ENCODE measurements at regions not wholly inside any gene's neighbourhood (a gene's known extent, or its start where the extent isn't known, plus 50 kb on each side); places are given as distances from the start of the nearest gene placed in this dataset.

DNA sequence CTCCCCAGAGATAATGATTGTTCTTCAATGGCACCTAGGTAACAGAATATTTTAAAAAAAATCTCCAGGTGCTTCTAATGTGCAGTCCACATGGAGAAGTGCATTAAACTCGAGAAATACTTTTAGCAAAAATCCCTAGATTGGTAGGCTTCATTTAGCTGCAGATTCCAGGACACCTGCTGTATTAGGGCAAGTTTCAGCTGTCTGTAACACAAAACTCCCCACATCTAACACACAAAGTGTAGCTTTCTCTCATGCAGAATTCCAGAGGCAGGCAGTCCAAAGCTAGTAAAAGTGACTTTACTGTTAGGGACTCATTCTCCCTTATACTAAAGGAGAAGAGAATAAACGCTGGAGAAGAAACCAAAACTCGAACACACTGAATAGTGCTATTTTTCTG lies 1414.3 kb upstream of the B3GALT2 start:
- H3K4me3 ChIP-seq (ENCODE audit: low read depth, low read length): no peak overlapping the region
- TF ChIP-seq, protein P1, sequence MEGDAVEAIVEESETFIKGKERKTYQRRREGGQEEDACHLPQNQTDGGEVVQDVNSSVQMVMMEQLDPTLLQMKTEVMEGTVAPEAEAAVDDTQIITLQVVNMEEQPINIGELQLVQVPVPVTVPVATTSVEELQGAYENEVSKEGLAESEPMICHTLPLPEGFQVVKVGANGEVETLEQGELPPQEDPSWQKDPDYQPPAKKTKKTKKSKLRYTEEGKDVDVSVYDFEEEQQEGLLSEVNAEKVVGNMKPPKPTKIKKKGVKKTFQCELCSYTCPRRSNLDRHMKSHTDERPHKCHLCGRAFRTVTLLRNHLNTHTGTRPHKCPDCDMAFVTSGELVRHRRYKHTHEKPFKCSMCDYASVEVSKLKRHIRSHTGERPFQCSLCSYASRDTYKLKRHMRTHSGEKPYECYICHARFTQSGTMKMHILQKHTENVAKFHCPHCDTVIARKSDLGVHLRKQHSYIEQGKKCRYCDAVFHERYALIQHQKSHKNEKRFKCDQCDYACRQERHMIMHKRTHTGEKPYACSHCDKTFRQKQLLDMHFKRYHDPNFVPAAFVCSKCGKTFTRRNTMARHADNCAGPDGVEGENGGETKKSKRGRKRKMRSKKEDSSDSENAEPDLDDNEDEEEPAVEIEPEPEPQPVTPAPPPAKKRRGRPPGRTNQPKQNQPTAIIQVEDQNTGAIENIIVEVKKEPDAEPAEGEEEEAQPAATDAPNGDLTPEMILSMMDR (IDR thresholded peaks at IDR 0.05; ENCODE audit: insufficient read depth, low read depth, low read length, missing control alignments): no peak
- DNase-seq (ENCODE audit: low read depth): no peak

DNA sequence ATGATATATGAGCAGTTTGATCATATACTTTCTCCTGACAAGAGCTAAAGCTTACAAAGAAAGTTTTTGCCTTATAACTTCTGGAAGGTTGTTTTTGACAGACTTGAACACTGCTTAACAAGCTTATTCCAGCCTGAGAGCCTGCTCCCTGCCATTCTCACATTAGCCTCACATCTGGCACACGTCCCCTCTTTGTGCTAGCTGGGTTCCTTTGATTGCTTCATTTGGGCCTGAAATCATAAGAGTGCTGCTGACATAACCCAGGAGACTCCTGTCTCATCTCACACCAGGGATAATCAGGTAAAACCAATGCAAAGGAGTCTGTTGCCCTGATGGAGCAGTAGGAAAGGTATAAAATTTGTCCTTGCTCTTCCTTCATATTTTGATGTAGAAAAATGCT lies 1411.7 kb upstream of the B3GALT2 start:
- TF ChIP-seq, protein P1 (IDR thresholded peaks at IDR 0.05; ENCODE audit: insufficient read depth, low read depth, low read length, missing control alignments): no peak
- no peak for DNase-seq (ENCODE audit: low read depth)

DNA sequence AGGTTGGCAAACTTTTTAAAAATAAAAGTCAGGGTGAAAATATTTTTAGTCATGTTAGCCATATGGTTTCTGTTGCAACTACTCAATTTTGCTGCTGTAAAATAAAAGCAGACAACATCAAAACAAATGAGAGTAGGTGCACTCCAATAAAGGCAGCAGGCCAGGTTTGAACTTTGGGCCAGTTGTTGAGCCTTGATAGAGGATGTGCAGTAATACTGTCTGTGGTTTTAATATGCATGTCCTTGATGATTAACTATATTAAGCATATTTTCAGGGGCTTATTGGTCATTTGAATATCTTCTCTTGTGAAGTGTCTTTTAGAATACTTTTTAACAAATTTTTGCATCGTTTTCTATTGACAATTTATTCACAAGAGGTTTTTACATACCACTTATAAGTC lies 1399.9 kb upstream of the B3GALT2 start:
- no peak overlapping the region for H3K4me3 ChIP-seq (ENCODE audit: low read depth, low read length)
- no peak for DNase-seq (ENCODE audit: low read depth)
- TF ChIP-seq, protein P1 (IDR thresholded peaks at IDR 0.05; ENCODE audit: insufficient read depth, low read depth, low read length, missing control alignments): no peak

More for the DNA sequence above, 1411.7 kb upstream of the B3GALT2 start:
- no peak overlapping the region for H3K4me3 ChIP-seq (ENCODE audit: low read depth, low read length)

DNA sequence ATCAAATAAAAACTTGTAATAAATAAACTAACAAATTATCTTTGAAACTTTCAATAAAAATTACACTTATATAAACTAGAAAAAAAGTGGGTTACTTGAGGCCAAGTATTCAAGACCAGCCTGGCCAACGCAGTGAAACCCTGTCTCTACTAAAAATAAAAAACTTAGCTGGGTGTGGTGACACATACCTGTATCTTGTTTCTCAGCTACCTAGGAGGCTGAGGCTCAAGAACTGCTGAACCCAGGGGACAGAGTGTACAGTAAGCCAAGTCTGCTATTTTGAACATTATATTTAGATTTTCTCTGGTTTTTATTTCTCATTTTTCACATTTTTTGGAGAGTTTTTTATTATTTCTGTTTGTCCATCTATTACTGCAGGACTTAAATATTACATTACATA lies 1397.6 kb upstream of the B3GALT2 start:
- TF ChIP-seq, protein P1 (IDR thresholded peaks at IDR 0.05; ENCODE audit: insufficient read depth, low read depth, low read length, missing control alignments): no peak
- DNase-seq (ENCODE audit: low read depth): no peak
- no peak overlapping the region for H3K4me3 ChIP-seq (ENCODE audit: low read depth, low read length)

DNA sequence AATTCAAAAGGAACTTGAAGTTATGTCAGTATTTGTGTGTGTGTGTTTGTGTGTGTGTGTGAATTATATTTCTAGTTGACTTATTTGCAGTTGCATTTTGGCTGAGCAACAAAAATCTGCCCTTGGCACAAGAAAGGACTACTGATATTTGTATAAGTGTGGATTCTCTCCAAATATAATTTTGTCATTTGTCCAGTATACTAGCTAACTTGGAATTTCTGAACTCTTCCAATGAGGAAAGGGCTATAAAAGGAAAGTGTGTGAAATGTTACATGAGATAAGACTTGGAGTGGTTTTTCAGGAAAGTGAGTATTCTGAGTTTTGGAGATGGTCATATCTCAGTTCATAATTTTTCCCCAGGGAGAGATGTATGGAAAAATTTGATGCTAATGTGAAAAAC lies 1384.1 kb upstream of the B3GALT2 start:
- TF ChIP-seq, protein P1 (IDR thresholded peaks at IDR 0.05; ENCODE audit: insufficient read depth, low read depth, low read length, missing control alignments): no peak
- no peak overlapping the region for H3K4me3 ChIP-seq (ENCODE audit: low read depth, low read length)
- DNase-seq (ENCODE audit: low read depth): no peak

DNA sequence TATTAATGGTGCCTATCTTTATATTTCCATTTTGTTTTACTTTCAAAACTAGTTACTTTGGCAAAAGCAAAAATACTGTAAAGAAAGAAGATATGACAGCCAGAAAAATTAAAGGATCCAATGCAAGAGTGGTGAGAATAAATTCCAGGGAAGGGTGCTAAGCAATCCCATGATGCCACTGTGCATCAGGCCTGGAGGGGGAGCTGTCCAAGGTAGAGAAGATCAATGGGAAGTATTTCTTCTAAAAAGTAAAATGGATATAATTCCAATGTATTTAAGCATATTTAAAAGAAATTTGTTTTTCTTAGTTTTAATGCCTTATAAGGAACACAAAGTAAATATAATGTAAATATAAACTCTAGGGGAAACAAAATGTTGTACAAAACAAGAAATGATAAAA lies 1382.2 kb upstream of the B3GALT2 start:
- TF ChIP-seq, protein P1 (IDR thresholded peaks at IDR 0.05; ENCODE audit: insufficient read depth, low read depth, low read length, missing control alignments): no peak
- no peak for DNase-seq (ENCODE audit: low read depth)

DNA sequence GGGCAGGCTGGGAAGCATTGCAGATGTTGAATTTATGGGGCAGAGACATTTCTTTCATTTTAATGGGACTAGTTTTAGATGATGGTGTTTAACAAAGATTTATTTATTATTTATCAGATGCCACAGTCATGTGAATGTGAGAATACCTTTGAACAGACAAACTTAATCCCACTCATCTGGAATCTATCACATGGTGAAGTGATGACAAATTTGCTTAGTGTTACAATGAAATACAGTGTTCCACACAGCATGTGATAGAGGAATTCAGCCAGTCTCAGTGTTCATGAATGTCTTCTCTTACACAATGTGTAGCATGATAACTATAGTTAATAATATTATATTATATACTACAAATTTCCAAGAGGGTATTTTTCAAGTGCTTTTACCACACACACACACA lies 1361.7 kb upstream of the B3GALT2 start:
- DNase-seq (ENCODE audit: low read depth): no peak
- H3K4me3 ChIP-seq (ENCODE audit: low read depth, low read length): no peak overlapping the region
- TF ChIP-seq, protein P1 (IDR thresholded peaks at IDR 0.05; ENCODE audit: insufficient read depth, low read depth, low read length, missing control alignments): no peak

More for the DNA sequence above, 1382.2 kb upstream of the B3GALT2 start:
- H3K4me3 ChIP-seq (ENCODE audit: low read depth, low read length): no peak overlapping the region
